NCI-H748 treated with DMSO at 0.1 percent for 48 hours (cell line): ENCODE measurements at regions not wholly inside any gene's neighbourhood (a gene's known extent, or its start where the extent isn't known, plus 50 kb on each side); places are given as distances from the start of the nearest gene placed in this dataset.
A peak's percentile ranks its signal among the peaks of the same experiment; 100 is the strongest.

Source experiments
- DNase-seq: peaks from one replicate; lab custom pipeline; 2025; lab: John Stamatoyannopoulos, UW

- no peak for DNase-seq
These were observed 223.5 kb downstream of the BTG1 start for GRCh38 chr12:91922139-91922538.

- DNase-seq: no peak
These were observed 224.1 kb downstream of the BTG1 start for GRCh38 chr12:91921555-91921954.

GRCh38 chr12:91920741-91921140, 224.9 kb downstream of the BTG1 start:
- DNase-seq: no peak

GRCh38 chr12:91920276-91920675, 225.4 kb downstream of the BTG1 start:
- DNase-seq: no peak

- no peak for DNase-seq
These were observed 227.2 kb downstream of the BTG1 start for GRCh38 chr12:91918431-91918830.

GRCh38 chr12:91914701-91915100, 230.9 kb downstream of the BTG1 start:
- no peak for DNase-seq

- no peak for DNase-seq
These were observed 232.0 kb downstream of the BTG1 start for GRCh38 chr12:91913651-91914050.

- DNase-seq: no peak
These were observed 232.5 kb downstream of the BTG1 start for GRCh38 chr12:91913124-91913523.

GRCh38 chr12:91912178-91912577, 233.5 kb downstream of the BTG1 start:
- no peak for DNase-seq

- peak; percentile 16 for DNase-seq
These were observed 234.7 kb downstream of the BTG1 start for GRCh38 chr12:91910871-91911388.

GRCh38 chr12:91902860-91903683, 242.6 kb downstream of the BTG1 start:
- no peak for DNase-seq

- DNase-seq: no peak
These were observed 244.1 kb downstream of the BTG1 start for GRCh38 chr12:91901381-91902074.

GRCh38 chr12:91900971-91901370, 244.7 kb downstream of the BTG1 start:
- DNase-seq: no peak

GRCh38 chr12:91899056-91899455, 246.6 kb downstream of the BTG1 start:
- DNase-seq: no peak

GRCh38 chr12:91897025-91897515, 248.6 kb downstream of the BTG1 start:
- no peak for DNase-seq

- no peak for DNase-seq
These were observed 249.2 kb downstream of the BTG1 start for GRCh38 chr12:91896286-91897024.

GRCh38 chr12:91894911-91895310, 250.7 kb downstream of the BTG1 start:
- no peak for DNase-seq

GRCh38 chr12:91893476-91893875, 252.2 kb downstream of the BTG1 start:
- no peak for DNase-seq

- DNase-seq: no peak
These were observed 253.4 kb downstream of the BTG1 start for GRCh38 chr12:91892081-91892855.

GRCh38 chr12:91890742-91891141, 254.9 kb downstream of the BTG1 start:
- no peak for DNase-seq

GRCh38 chr12:91889910-91890309, 255.7 kb downstream of the BTG1 start:
- DNase-seq: no peak

GRCh38 chr12:91889059-91889458, 256.6 kb downstream of the BTG1 start:
- DNase-seq: no peak
